Endothelial cell (in vitro differentiated cells): ENCODE measurements at regions not wholly inside any gene's neighbourhood (a gene's known extent, or its start where the extent isn't known, plus 50 kb on each side); places are given as distances from the start of the nearest gene placed in this dataset.

Experiments used
- DNase-seq: peaks from one replicate; pipeline ENCODE4 v3.0.0; 2021; ENCODE audit warnings: low spot score
- H3K27ac Mint-ChIP-seq: one replicate; pipeline ENCODE4 v1.8.0; 2021; ENCODE audit warnings: mixed read lengths, inconsistent platforms; ENCODE audit not compliant: unreplicated experiment
- H3K27me3 Mint-ChIP-seq: one replicate; pipeline ENCODE4 v1.8.0; 2021; ENCODE audit warnings: mild to moderate bottlenecking, moderate library complexity, mixed read lengths, inconsistent platforms; ENCODE audit not compliant: unreplicated experiment
- H3K36me3 Mint-ChIP-seq: one replicate; pipeline ENCODE4 v1.8.0; 2021; ENCODE audit warnings: mild to moderate bottlenecking, low read depth, mixed read lengths, inconsistent platforms; ENCODE audit not compliant: unreplicated experiment
- H3K4me1 Mint-ChIP-seq: one replicate; pipeline ENCODE4 v1.8.0; 2021; ENCODE audit warnings: mild to moderate bottlenecking, mixed read lengths, inconsistent platforms; ENCODE audit not compliant: unreplicated experiment
- H3K4me3 Mint-ChIP-seq: one replicate; pipeline ENCODE4 v1.8.0; 2021; ENCODE audit warnings: mild to moderate bottlenecking, mixed read lengths, inconsistent platforms; ENCODE audit not compliant: unreplicated experiment
- H3K9me3 Mint-ChIP-seq: one replicate; pipeline ENCODE4 v1.8.0; 2021; ENCODE audit warnings: mixed read lengths, inconsistent platforms; ENCODE audit not compliant: unreplicated experiment
- TF ChIP-seq, protein P1 (sequence below): fragments of 200-600 bp; sonication (generic); IDR thresholded peaks from one replicate; pipeline ENCODE4 v1.5.0; 2021; ENCODE audit warnings: antibody characterized with exemption; ENCODE audit not compliant: unreplicated experiment

DNA sequence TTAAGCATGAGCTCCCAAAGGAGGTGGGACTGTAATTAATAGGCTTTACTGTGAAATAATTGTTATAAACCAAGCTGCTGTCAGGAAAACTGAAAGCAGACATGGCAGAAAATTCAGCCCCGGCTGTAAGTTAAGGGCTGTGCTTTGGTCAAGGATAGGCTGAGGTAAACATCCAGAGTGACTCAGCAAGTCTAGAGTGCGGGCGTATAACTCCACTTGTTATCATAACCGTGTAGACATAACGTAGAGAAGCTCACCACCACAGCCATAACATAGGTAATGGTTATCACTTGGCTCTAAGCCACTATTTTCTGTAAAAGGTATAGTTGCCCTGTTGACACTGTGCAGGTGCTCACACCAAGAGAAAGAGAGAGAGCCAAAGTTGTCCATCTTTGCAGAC is 316.8 kb downstream of the DCDC2C start:
- Mint-ChIP-seq H3K4me3 (no peak overlapping the region), H3K4me1 (no peaks in the 10 kb centered on the region), H3K36me3 (peaks cover 3% of the 10 kb centered on the region), H3K9me3 (peaks cover 32% of the 10 kb centered on the region), H3K27me3 (peaks cover 11% of the 10 kb centered on the region), H3K27ac (no peak overlapping the region)
- TF ChIP-seq, protein P1, sequence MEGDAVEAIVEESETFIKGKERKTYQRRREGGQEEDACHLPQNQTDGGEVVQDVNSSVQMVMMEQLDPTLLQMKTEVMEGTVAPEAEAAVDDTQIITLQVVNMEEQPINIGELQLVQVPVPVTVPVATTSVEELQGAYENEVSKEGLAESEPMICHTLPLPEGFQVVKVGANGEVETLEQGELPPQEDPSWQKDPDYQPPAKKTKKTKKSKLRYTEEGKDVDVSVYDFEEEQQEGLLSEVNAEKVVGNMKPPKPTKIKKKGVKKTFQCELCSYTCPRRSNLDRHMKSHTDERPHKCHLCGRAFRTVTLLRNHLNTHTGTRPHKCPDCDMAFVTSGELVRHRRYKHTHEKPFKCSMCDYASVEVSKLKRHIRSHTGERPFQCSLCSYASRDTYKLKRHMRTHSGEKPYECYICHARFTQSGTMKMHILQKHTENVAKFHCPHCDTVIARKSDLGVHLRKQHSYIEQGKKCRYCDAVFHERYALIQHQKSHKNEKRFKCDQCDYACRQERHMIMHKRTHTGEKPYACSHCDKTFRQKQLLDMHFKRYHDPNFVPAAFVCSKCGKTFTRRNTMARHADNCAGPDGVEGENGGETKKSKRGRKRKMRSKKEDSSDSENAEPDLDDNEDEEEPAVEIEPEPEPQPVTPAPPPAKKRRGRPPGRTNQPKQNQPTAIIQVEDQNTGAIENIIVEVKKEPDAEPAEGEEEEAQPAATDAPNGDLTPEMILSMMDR, result no peak
- DNase-seq, result no peak

DNA sequence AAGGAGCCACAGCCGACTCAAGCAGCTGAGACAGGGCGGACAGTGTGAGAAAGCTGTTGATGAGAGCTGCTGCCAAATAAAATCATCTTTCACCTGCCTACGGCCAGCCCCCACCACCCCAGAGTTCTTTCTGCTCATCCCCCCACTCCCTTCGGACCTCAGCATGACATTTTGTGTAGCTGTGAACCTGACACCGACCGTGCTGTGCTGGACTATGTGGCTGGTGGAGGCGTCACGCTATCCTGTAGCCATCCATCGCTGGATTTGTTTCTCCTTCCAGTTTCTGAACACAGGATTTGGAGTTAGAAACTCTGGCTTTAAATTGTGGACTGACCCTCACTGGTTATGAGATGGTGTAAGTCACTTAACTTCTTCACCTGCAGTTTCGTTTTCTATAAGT is 317.3 kb downstream of the DCDC2C start:
- TF ChIP-seq, protein P1, result no peak
- peaks cover 11% of the 10 kb centered on the region for H3K27me3 Mint-ChIP-seq
- H3K9me3 Mint-ChIP-seq, result peaks cover 30% of the 10 kb centered on the region
- H3K36me3 Mint-ChIP-seq, result peaks cover 3% of the 10 kb centered on the region
- H3K27ac Mint-ChIP-seq, result no peak overlapping the region
- H3K4me1 Mint-ChIP-seq, result no peaks in the 10 kb centered on the region
- DNase-seq, result no peak
- H3K4me3 Mint-ChIP-seq, result no peak overlapping the region

- H3K27me3 Mint-ChIP-seq, result peaks cover 10% of the 10 kb centered on the region
- DNase-seq, result no peak
- peaks cover 32% of the 10 kb centered on the region for H3K9me3 Mint-ChIP-seq
- no peak overlapping the region for H3K4me3 Mint-ChIP-seq
- H3K27ac Mint-ChIP-seq, result no peak overlapping the region
- H3K36me3 Mint-ChIP-seq, result peaks cover 7% of the 10 kb centered on the region
- TF ChIP-seq, protein P1, result no peak
- no peaks in the 10 kb centered on the region for H3K4me1 Mint-ChIP-seq
These were observed 321.2 kb downstream of the DCDC2C start for GRCh38 chr2:4024605-4025004.

GRCh38 chr2:4029081-4029480 is 325.7 kb downstream of the DCDC2C start:
- H3K36me3 Mint-ChIP-seq, result peaks cover 7% of the 10 kb centered on the region
- H3K9me3 Mint-ChIP-seq, result peaks cover 23% of the 10 kb centered on the region
- no peak overlapping the region for H3K4me3 Mint-ChIP-seq
- DNase-seq, result no peak
- no peaks in the 10 kb centered on the region for H3K4me1 Mint-ChIP-seq
- no peak overlapping the region for H3K27ac Mint-ChIP-seq
- H3K27me3 Mint-ChIP-seq, result peaks cover 4% of the 10 kb centered on the region
- TF ChIP-seq, protein P1, result no peak

- H3K36me3 Mint-ChIP-seq, result peaks cover 19% of the 10 kb centered on the region
- H3K27me3 Mint-ChIP-seq, result peaks cover 7% of the 10 kb centered on the region
These were observed 336.5 kb downstream of the DCDC2C start for GRCh38 chr2:4039896-4040295.

More at GRCh38 chr2:4039896-4040295, 336.5 kb downstream of the DCDC2C start:
- TF ChIP-seq, protein P1, result no peak
- Mint-ChIP-seq H3K9me3 (peaks cover 42% of the 10 kb centered on the region), H3K27ac (no peak overlapping the region), H3K4me1 (no peaks in the 10 kb centered on the region), H3K4me3 (no peak overlapping the region)
- no peak for DNase-seq
